Stomach smooth muscle (tissue), 2 donors: ENCODE measurements at regions not wholly inside any gene's neighbourhood (a gene's known extent, or its start where the extent isn't known, plus 50 kb on each side); places are given as distances from the start of the nearest gene placed in this dataset.
"Not testable (repeated sequence)": the region's sequence is repeated elsewhere in the genome, so short reads cannot be mapped to it uniquely, and the experiment has no call there.

Experiments
- H3K27ac ChIP-seq: one replicate; pipeline ENCODE4 v1.7.0; 2013; ENCODE audit warnings: mild to moderate bottlenecking, low read length, inconsistent platforms
- H3K27me3 ChIP-seq, 2 donors: one replicate each; pipeline ENCODE4 v1.7.0; 2013; ENCODE audit warnings: low read length in 2 of 2; ENCODE audit not compliant: insufficient read depth in 2 of 2, control insufficient read depth in 1 of 2
- H3K36me3 ChIP-seq, 2 donors: one replicate each; pipeline ENCODE4 v1.7.0; 2013; ENCODE audit warnings: low read length in 2 of 2; ENCODE audit not compliant: control insufficient read depth in 2 of 2, insufficient read depth in 2 of 2
- H3K4me1 ChIP-seq: one replicate; pipeline ENCODE4 v1.7.0; 2013; ENCODE audit warnings: low read length; ENCODE audit not compliant: control insufficient read depth, insufficient read depth
- H3K4me3 ChIP-seq, 2 donors: one replicate each; pipeline ENCODE4 v1.7.0; 2013; ENCODE audit warnings: low read length in 2 of 2
- H3K9ac ChIP-seq, 2 donors: one replicate each; pipeline ENCODE4 v1.7.0; 2013; ENCODE audit warnings: low read length in 2 of 2, mild to moderate bottlenecking in 1 of 2
- H3K9me3 ChIP-seq, 2 donors: one replicate each; pipeline ENCODE4 v1.7.0; 2013; ENCODE audit warnings: low read length in 2 of 2; ENCODE audit not compliant: control insufficient read depth in 2 of 2
- donor health status: healthy.
- donor health status: Pancreatic carcinoma.

DNA sequence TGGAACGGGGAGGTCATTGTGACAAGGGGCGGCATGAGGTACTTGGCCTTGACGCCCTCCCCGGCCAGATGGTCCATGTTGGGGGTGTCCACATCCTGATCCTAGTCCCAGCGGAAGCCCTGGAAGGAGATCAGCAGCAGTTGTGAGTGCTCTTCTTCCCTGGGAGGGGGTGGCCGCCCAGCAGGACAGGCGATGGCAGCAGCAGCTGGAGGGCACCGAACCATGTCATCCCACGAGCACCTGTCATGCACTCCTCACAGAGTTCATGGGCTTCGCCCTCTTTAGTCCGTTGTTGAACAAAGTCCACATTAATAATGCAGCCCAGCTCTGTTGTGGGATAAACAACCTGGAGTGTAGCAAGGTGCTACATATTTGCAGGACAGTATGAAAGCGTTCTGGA, 130.7 kb downstream of the UNC93B1 start:
- H3K9me3 ChIP-seq, H3K36me3 ChIP-seq, H3K4me1 ChIP-seq, H3K27ac ChIP-seq, H3K27me3 ChIP-seq, H3K9ac ChIP-seq, H3K4me3 ChIP-seq: not testable (repeated sequence)

GRCh38 chr11:67871168-67871567, 132.7 kb downstream of the UNC93B1 start:
- H3K4me1 ChIP-seq, H3K9me3 ChIP-seq, H3K9ac ChIP-seq, H3K27ac ChIP-seq, H3K36me3 ChIP-seq, H3K27me3 ChIP-seq, H3K4me3 ChIP-seq: not testable (repeated sequence)

DNA sequence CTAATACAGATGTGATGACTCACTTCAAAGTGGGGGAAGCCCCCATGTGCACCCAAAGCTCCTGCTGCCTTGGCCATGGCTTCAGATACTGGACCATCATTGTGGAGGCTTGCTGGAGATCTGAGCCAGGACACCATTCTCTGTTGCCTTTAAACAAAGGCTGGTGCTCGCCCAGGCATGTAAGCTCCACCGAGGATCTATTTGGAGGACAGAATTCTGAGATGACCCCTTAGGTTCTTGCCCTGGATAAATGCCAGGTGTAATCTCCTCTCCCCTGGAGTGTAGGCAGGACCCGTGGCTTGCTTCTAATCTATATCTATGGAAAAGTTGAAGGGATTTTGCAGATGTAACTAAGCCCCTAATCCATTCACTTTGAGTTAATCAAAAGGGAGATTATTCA, 141.0 kb downstream of the UNC93B1 start:
- H3K9ac ChIP-seq, H3K4me1 ChIP-seq, H3K27ac ChIP-seq, H3K27me3 ChIP-seq, H3K4me3 ChIP-seq, H3K9me3 ChIP-seq, H3K36me3 ChIP-seq: not testable (repeated sequence)

DNA sequence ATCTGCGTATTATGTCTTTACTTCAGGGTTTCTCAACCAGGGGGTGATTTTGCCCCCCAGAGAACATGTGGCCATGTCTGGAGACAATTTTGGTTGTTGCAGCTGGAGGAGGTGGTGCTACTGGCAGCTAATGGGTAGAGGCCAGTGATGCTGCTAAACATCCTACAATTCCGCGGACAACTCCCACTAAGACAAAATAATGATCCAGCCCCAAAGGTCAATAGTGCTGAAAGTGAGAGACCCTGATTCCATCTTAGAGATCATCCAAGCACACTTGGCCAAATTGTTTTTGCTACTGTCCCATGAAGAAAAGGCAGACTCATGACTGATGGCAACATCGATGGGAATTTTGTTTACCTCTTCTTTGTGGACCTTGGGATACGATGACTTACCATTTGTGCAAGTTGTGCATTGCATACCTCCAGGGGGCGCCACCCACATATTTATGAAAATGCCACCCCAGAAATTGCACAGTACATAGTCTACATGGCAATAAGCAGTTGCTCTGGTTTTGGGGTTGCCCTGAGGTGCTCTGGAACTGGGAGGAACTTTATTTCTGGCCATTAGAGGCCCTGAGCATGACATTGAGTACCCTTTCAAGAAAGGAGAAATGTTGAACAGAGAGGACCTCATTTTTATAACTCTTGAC, 144.3 kb downstream of the UNC93B1 start:
- H3K4me3 ChIP-seq, H3K36me3 ChIP-seq, H3K27me3 ChIP-seq, H3K4me1 ChIP-seq, H3K9me3 ChIP-seq, H3K9ac ChIP-seq, H3K27ac ChIP-seq: not testable (repeated sequence)

- H3K27ac ChIP-seq, H3K27me3 ChIP-seq, H3K9me3 ChIP-seq, H3K4me1 ChIP-seq, H3K36me3 ChIP-seq, H3K9ac ChIP-seq, H3K4me3 ChIP-seq: not testable (repeated sequence)
Measured at GRCh38 chr11:67850747-67851146, 153.2 kb downstream of the UNC93B1 start.

DNA sequence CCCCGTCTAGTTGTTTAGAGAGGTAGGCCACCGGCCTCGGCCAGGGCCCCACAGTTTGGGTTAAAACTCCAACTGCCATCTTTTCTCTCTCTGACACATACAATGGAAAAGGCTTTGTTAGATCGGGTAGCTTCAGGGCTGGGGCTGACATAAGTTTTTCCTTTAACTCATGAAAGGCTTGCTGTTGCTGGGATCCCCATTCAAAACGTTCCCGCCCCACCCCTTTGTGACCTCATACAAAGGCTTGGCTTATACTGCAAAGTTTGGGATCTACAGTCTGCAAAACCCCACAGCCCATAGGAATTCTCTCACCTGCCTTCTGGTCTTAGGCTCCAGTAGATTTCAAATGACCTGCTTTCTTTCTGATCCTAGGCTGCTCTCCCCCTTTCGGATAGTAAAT, 154.1 kb downstream of the UNC93B1 start:
- H3K27ac ChIP-seq, H3K4me1 ChIP-seq, H3K9me3 ChIP-seq, H3K27me3 ChIP-seq, H3K4me3 ChIP-seq, H3K36me3 ChIP-seq, H3K9ac ChIP-seq: not testable (repeated sequence)

DNA sequence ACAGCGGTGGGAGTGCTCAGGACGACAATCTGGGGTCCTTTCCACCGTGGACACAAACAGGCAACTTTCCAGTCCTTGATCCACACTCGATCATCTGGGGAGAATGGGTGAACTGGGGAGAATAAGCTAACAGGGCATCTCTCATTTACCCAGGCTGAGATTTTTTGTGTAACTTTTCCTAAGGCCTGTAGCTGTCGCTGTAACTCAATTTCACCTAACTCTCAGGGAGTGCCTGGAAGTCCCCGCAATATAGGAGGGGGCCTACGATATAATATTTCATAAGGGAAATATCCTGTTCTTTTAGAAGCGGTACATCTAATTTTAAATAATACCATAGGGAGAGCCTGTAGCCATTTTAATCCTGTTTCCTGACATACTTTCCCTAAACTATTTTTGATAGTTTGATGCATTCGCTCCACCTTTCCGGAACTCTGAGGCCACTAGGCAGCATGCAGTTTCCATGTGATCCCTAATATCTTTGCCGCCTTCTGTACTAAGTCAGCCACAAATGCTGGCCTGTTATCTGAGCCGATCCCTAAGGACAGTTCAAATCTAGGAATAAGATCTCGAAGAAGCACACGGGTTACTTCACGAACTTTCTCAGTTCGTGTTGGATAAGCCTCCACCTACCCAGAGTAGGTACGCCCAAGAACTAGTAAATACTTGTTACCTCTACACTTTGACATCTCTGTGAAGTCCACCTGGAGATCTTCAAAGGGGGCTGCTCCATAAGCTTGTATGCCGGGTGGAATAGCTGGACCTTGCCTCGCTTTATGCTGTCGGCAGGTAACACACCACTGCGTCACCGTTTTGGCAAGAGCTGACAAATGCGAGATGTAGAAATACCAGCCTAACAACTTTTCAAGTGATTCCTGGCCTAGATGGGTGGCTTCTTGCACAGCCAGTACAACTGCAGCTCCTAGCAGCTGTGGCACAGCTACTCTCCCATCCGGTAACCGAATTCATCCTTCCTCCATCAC, 155.7 kb downstream of the UNC93B1 start:
- H3K4me3 ChIP-seq, H3K9ac ChIP-seq: not testable (repeated sequence)

GRCh38 chr11:67846303-67846702, 157.6 kb downstream of the UNC93B1 start:
- H3K27ac ChIP-seq, H3K4me1 ChIP-seq, H3K27me3 ChIP-seq, H3K9ac ChIP-seq, H3K36me3 ChIP-seq, H3K4me3 ChIP-seq, H3K9me3 ChIP-seq: not testable (repeated sequence)

More for the DNA sequence above, 155.7 kb downstream of the UNC93B1 start:
- not testable (repeated sequence) for H3K9me3 ChIP-seq, H3K27me3 ChIP-seq, H3K4me1 ChIP-seq, H3K27ac ChIP-seq, H3K36me3 ChIP-seq

DNA sequence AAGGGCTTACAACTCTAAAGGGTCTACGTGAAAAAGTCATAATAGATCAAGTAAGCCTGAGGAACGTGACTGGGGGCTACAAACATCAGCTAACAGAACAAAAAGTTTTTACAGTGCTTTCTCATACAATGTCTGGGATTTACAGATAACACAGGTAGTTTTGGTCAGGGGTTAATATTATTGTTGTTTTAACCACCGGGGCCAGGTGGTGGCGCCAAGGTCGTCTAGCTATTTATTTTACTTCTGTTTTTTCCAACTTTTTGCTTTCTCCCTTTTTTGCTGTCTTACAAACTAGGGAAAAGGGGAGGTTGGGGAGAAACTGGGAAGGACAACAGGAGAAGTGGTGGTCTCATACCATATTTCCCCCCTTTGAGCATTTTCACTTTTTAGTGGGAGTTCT, 158.6 kb downstream of the UNC93B1 start:
- not testable (repeated sequence) for H3K27ac ChIP-seq, H3K4me3 ChIP-seq, H3K4me1 ChIP-seq, H3K27me3 ChIP-seq, H3K9me3 ChIP-seq, H3K36me3 ChIP-seq, H3K9ac ChIP-seq

DNA sequence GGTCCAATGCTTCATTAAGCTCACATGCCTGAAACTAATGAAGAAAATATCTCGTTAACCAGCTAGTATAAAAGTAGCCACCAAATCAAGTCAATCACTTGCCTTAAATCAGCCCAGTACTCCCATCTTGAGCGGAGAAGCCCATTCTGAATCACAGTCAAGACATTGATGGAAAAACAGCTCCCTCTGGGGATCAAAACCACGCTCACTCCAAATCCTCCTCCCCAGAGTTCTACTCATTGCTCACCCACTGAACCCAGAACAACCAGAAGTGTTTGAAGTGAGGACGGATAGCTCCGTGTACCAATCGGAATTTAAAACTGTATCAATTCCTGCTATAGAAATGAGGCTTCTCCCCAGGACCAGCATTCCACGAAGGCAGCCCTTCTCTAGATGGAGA, 163.3 kb downstream of the UNC93B1 start:
- not testable (repeated sequence) for H3K9me3 ChIP-seq, H3K9ac ChIP-seq, H3K36me3 ChIP-seq, H3K4me1 ChIP-seq, H3K27ac ChIP-seq, H3K27me3 ChIP-seq, H3K4me3 ChIP-seq

GRCh38 chr11:67830152-67830551, 155.7 kb upstream of the ALDH3B2 start:
- not testable (repeated sequence) for H3K27me3 ChIP-seq, H3K36me3 ChIP-seq, H3K4me3 ChIP-seq, H3K9me3 ChIP-seq, H3K4me1 ChIP-seq, H3K27ac ChIP-seq, H3K9ac ChIP-seq
